ENCODE measurements at regions not wholly inside any gene's neighbourhood (a gene's known extent, or its start where the extent isn't known, plus 50 kb on each side); places are given as distances from the start of the nearest gene placed in this dataset.

- TF ChIP-seq TAF1 (IDR thresholded peaks at IDR 0.05; ENCODE audit: low read depth) (no peak), MXI1 (conservative IDR thresholded peaks at IDR 0.05; ENCODE audit: poor library complexity, severe bottlenecking) (no peak), CTCF (IDR thresholded peaks at IDR 0.05; ENCODE audit: poor library complexity, severe bottlenecking) (no peak), REST (IDR thresholded peaks at IDR 0.05; ENCODE audit: borderline replicate concordance) (no peak), EP300 (conservative IDR thresholded peaks at IDR 0.05; ENCODE audit: poor library complexity, severe bottlenecking) (peak; percentile 24), RAD21 (conservative IDR thresholded peaks at IDR 0.05) (no peak), EZH2 (IDR thresholded peaks at IDR 0.05; ENCODE audit: borderline replicate concordance, insufficient read depth, low read length, poor library complexity, severe bottlenecking) (no peak), POLR2AphosphoS5 (IDR thresholded peaks at IDR 0.05) (peak; percentile 28)
Measured at GRCh38 chr11:115612046-115612730, 108.0 kb upstream of the CADM1 start.

Data from neural cell (in vitro differentiated cells).